AG20443 (cell line): ENCODE measurements at regions not wholly inside any gene's neighbourhood (a gene's known extent, or its start where the extent isn't known, plus 50 kb on each side); places are given as distances from the start of the nearest gene placed in this dataset.
"Not testable (repeated sequence)": the region's sequence is repeated elsewhere in the genome, so short reads cannot be mapped to it uniquely, and the experiment has no call there.

ENCODE experiments used
- DNase-seq: peaks from one replicate; pipeline ENCODE4 v3.0.0; 2012; ENCODE audit warnings: low spot score, mixed read lengths

- DNase-seq, result not testable (repeated sequence)
Observed at GRCh38 chr4:100900945-100901344, 383.1 kb upstream of the EMCN start.

- DNase-seq, result no peak
Observed at GRCh38 chr4:100900134-100900533, 382.3 kb upstream of the EMCN start.

DNA sequence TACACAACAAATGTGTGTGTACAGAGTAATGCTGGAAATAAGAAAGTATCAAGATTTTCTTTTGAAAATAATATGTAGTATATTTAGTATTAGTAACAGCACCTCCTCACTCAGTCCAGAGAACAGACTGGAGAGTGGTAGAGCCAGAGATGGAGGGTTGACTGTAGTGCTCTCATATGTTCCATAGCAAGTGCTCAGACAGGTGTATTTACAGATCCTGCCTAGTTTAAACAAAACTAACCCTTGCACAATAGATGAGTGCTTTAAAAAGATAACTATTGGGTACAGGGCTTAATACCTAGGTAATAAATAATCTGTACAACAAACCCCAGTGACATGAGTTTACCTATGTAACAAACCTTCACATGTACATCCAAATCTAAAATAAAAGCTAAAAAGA lies 381.0 kb upstream of the EMCN start:
- no peak for DNase-seq

DNA sequence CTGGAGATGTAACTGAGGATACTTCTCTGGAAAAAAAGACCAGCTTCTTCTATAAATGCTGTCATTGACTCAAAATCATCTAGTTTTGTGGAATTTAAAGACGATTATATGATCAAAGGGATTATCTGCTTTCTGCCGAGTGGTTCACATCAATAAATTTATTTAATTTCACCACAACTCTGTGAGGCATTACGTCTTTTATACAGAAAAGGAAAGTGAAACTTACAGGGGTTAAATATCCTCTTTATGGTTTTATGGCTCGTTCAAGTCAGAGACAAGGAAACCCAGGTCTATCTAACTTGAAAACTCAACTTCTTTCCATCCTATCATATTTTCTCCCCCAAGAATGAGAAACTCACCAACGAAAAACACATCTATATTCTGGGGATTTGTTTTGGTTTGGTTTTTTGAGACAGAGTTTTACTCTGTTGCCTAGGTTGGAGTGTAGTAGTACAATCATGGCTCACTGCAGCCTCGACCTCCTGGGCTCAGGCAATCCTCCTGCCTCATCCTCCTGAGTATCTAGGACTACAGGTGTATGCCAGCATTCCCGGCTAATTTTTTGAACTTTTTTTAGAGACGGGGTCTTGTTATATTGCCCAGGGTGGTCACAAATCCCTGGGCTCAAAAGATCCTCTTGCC lies 377.9 kb upstream of the EMCN start:
- DNase-seq, result no peak

GRCh38 chr4:100894339-100894870 lies 376.6 kb upstream of the EMCN start:
- DNase-seq, result no peak

DNA sequence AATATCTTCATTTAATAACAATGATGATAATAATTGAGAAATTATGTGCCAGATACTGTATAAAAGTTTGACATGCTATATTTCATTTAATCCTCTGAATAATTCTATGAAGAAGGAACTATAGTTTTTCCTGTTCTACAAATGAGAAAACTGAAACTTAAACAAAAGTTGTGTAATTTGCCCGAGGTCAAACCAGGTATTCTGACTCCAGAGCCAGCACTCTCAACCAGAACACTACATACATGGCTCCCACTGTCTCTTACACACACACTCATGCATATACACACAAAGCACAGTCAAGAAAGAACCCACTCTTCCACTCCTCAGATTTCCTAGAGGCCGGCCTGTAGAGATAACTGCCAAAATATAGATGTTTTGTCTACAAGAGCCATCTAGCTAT lies 374.0 kb upstream of the EMCN start:
- no peak for DNase-seq

DNA sequence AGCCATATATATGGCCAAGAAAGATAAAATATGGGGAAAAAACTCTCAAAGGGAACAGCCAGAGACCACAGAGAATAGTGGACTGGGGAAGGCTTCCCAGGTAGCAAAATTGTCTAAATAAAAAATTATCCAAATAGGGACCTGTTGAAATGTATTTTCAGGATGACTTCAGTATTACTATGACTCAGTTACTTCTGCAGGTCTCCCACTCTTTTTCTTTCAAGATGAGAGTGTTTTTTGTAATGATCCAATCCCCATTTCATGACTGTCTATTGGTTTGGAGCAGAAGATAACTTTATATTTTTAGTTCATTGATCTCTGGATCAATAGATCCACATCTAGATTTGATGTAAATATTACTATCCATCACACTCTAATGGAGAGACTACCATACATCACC lies 372.1 kb upstream of the EMCN start:
- DNase-seq, result no peak

DNA sequence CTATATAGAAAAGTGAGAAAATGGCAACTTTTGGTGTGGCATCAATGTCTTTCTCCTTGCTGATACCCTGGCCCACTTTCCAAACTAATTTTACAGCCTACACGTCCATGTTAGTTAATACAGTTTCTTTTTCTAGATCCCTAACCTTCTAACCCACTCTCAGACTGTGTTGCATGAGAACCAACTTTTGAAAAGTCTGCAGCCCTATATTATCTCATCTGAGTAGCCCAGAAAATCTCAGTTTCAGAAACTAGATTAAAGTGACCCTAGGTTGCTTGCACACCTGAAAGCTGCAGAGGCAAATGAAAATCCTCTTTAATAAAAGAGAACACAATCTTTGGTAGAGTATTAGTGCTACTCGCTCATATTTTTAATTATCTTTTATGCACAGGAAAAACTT lies 371.6 kb upstream of the EMCN start:
- no peak for DNase-seq

DNA sequence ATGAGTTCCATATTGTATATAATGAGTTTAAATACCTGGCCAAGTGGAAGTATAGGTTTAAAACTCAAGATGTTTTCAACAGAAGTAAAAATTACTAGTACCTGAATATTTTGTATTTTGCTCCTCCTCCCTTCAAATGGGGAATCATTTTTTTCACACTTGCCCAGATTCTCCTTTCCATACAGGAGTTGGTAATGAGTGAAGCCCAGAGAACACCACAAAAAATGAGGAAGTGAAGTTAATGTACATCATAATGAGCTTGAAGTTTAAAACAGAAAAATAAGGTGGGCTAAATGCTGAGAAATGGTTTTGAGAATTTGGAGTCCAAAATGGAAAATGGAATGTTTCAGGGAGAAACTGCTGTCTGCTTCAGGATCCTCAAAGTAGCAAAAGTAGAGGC lies 364.8 kb upstream of the EMCN start:
- no peak for DNase-seq

- no peak for DNase-seq
Observed at GRCh38 chr4:100881283-100881682, 363.5 kb upstream of the EMCN start.

DNA sequence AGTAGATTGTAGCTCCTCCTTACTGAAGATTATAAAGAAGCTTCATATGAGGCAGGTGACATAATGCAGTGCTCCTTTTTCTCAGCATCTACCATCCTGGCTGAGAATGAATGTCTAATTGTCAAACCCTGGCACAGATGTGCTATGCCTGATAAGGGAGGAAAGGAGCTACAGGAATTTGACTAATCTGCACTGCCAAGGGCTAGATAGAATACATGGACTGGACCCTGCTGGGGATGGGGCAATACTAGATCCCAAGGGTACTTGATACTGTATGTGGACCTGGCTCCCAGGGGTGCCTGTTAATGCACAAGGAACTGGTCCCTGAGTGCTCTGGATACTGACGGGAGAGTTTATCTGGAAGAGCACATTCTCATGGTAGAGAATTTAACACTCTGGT lies 362.2 kb upstream of the EMCN start:
- DNase-seq, result no peak

GRCh38 chr4:100879471-100879870 lies 361.6 kb upstream of the EMCN start:
- DNase-seq, result no peak

- DNase-seq, result no peak
Observed at GRCh38 chr4:100876546-100876945, 358.7 kb upstream of the EMCN start.

DNA sequence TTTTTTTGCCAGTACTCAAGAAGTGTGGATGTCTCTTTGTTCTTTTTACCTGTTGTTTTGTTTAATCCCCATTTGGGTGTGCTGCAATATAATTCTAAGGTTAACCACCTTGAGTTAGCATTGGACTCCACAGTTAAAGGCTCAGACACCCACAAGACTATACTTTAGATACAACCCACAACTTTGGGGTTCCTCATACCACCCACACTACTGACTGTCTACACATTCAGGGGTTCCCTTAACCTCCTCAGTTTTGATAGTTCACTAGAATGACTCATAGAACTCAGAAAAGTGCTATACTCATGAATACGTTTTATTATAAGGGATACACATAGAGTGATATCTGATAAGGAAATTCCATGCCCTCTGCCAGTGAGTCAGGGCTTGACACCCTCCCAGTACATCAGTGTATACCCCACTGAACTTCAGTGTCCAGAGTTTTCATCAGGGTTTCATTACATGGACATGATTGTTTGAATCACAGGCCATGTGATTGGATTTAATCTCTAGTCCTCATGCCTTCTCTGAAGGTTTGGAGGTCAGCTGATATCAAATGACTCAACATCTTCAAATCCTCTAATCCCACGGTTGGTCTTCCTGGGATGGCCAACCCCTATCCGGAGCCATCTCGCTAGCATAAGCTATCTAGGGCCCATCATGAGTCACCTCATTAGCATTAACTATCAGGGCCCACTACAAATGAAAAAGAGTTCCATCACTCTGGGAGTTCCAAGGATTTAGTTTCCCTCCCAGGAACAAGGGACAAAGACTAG lies 357.7 kb upstream of the EMCN start:
- no peak for DNase-seq

DNA sequence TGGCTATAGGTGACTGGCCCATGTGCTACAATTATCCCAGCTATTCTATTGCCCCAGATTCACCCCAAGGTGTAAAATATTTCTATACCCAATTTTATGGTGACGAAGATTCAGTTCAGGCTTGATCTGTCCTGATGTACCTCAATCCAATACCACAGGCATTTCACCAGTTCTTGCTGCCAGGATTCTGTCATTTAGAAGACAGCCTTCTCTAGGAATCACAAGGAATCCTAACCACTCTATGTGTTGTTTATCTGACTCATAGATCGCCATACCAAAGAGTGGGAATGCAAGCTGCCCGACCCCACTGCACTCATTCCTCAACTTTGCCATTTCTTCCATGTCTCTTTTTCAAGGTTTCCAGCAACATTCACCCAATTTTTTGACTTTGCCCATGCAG lies 355.0 kb upstream of the EMCN start:
- DNase-seq, result no peak

- DNase-seq, result no peak
Observed at GRCh38 chr4:100870940-100871772, 353.3 kb upstream of the EMCN start.

- DNase-seq, result no peak
Observed at GRCh38 chr4:100869276-100869675, 351.5 kb upstream of the EMCN start.

DNA sequence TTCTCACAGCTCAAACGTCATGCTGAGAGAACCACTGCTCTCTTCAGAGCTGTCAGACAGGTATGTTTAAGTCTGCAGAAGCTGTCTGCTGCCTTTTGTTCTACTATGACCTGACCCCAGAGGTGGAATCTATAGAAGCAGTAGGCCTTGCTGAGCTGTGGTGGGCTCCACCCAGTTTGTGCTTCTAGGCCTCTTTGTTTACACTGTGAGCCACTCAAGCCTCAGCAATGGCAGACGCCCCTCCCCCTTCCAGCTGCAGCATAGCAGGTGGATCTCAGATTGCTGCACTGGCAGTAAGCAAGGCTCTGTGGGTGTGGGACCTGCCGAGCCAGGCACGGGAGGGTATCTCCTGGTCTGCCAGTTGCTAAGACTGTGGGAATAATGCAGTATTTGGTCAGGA lies 350.5 kb upstream of the EMCN start:
- DNase-seq, result not testable (repeated sequence)

GRCh38 chr4:100852326-100852725 lies 334.5 kb upstream of the EMCN start:
- DNase-seq, result no peak

DNA sequence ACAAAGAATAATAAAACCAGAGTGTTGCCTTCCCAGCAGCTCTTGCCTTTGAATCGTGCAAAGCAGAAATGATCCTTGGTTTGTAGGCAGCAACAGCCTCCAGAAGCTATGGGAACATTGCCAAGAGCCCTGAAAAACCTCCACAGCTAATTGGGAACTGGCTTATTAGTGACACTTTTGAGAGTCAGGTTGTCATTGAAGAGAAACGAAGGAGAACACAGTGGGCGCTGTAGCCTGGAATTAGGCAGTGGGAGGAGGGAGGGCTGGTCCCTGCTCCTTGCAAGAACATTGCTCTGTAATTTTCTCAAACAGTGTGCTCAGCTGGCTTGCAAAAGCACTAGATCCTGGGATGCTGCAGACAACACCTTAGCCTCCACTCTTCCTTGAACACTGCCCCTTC lies 331.5 kb upstream of the EMCN start:
- DNase-seq, result no peak

DNA sequence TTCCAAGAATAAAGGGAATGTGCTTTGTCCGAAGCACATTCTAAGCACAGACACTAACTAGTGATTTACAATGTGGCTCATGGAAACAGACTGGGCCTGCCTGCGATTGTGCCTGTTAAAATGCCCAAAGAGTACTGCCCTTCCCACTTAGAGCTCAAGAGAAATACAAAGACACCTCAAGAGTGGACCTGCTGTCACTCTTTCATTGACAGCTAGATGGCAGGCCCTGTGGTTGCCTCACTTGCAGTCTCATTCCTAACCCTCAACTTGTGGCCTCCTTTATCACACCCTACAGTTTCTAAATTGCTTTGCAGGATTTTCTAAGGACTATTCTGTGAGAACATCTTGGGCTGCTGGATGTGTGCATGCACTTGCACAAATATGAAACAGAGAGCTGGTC lies 331.0 kb upstream of the EMCN start:
- DNase-seq, result no peak

DNA sequence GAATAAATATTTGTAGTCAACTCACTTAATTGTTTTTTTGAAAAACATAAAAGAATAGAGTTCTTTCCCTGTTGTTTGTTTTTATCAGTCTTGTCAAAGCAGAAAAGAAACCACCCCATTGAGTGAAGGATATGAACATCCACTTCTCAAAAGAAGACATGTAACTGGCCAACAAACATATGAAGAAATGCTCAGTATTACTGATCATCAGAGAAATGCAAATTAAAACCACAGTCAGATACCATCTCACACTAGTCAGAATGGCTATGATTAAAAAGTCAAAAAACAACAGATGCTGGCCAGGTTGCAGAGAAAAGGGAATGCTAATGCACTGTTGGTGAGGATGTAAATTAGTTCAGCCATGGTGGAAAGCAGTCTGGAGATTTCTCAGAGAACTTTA lies 326.1 kb upstream of the EMCN start:
- DNase-seq, result no peak

DNA sequence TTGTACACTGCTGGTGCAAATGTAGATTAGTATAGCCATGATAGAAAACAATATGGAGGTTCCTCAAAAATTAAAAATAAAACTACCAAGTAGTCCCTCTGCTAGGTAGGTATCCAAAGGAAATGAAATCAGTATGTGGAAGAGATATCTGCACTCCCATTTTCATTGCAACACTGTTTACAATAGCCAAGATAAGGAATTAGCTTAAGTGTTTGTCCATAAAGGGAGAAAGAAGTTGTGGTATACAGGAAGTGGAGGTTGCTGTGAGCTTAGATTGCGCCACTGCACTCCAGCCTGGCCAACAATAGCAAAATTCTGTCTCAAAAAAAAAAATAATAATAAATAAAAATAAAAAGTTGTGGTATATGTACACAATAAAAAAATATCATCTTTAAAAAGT lies 325.0 kb upstream of the EMCN start:
- no peak for DNase-seq
